Duodenal mucosa (tissue), 2 donors: ENCODE measurements at regions not wholly inside any gene's neighbourhood (a gene's known extent, or its start where the extent isn't known, plus 50 kb on each side); places are given as distances from the start of the nearest gene placed in this dataset.
"Not testable (repeated sequence)": the region's sequence is repeated elsewhere in the genome, so short reads cannot be mapped to it uniquely, and the experiment has no call there.

Experiments used
- H3K27ac ChIP-seq: one replicate; pipeline ENCODE4 v1.7.0; 2013; ENCODE audit warnings: low read depth, low read length
- H3K27me3 ChIP-seq, 2 donors: one replicate each; pipeline ENCODE4 v1.7.0; 2013; ENCODE audit warnings: low read length in 2 of 2, control low read depth in 1 of 2; ENCODE audit not compliant: insufficient read depth in 2 of 2, control insufficient read depth in 1 of 2
- H3K36me3 ChIP-seq, 2 donors: one replicate each; pipeline ENCODE4 v1.7.0; 2013; ENCODE audit warnings: low read length in 2 of 2, control low read depth in 1 of 2; ENCODE audit not compliant: insufficient read depth in 2 of 2, control insufficient read depth in 1 of 2
- H3K4me1 ChIP-seq, 2 donors: one replicate each; pipeline ENCODE4 v1.7.0; 2013; ENCODE audit warnings: low read length in 2 of 2, control low read depth in 1 of 2; ENCODE audit not compliant: insufficient read depth in 2 of 2, control insufficient read depth in 1 of 2
- H3K4me3 ChIP-seq, 2 donors: one replicate each; pipeline ENCODE4 v1.7.0; 2013; ENCODE audit warnings: low read length in 2 of 2, low read depth in 1 of 2
- H3K9ac ChIP-seq, 2 donors: one replicate each; pipeline ENCODE4 v1.7.0; 2013; ENCODE audit warnings: low read length in 2 of 2, low read depth in 1 of 2
- H3K9me3 ChIP-seq, 2 donors: one replicate each; pipeline ENCODE4 v1.7.0; 2013; ENCODE audit warnings: low read length in 2 of 2, control low read depth in 1 of 2; ENCODE audit not compliant: control insufficient read depth in 1 of 2

DNA sequence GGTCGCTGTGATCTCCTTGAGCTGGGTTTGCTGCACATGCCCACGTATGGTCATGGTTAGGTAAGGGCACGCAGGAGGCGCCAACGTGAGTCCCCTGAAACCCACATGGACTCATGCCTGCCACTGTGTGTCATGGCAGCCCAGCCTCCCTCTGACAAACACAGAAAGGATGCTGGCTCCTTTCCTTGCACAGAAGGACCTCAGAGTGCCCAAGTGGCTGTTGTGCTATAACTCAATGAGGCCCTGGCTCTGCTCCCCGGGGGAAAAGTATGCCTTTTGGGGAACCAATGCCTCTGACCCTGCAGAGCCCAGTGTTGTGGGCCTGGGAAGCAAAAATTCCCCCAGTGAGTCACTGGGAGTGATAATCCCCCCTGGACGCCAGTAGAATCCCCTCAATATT, 233.9 kb downstream of the VAPA start:
- H3K4me1 ChIP-seq = no peaks in the 10 kb centered on the region
- H3K27ac ChIP-seq = no peak overlapping the region
- no peak overlapping the region for H3K9ac ChIP-seq
- H3K27me3 ChIP-seq = no peaks in the 10 kb centered on the region
- H3K36me3 ChIP-seq = no peaks in the 10 kb centered on the region
- H3K4me3 ChIP-seq = no peak overlapping the region
- no peaks in the 10 kb centered on the region for H3K9me3 ChIP-seq

DNA sequence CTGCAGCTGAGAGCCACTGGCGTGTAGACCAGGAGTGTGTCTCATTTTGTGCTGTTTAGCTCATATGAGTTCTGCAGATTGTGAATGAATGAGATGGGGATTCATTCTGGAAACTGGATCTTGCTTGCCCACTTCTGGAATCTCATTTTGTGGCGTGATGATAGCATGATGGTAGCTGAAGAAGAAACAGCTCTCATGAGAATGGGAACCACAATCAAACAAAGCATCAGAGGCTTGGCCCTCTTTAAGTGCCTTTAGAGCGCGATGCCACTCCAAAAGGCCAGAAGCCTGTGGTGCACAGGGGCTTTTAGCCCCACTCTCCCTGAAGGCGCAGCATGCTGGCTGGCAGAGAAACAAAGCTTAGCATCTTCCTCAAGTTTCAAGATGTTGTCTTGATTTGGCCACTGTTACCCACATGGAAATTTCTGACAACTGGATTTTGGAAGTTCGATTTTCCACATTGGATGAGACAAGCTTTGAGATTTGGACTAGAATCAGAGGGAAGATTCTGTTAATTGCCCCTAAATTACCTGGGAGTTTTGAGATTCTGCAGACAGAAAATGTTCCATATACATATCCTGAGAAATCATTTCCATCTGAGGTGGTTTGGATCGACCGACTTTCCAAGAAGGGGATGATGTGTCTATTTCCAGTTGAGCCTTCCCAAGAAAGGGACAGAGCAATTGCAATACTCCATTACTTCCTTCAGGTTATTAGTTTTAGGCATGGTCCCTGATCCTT, 234.5 kb downstream of the VAPA start:
- H3K4me1 ChIP-seq = no peaks in the 10 kb centered on the region
- no peak overlapping the region for H3K9ac ChIP-seq

DNA sequence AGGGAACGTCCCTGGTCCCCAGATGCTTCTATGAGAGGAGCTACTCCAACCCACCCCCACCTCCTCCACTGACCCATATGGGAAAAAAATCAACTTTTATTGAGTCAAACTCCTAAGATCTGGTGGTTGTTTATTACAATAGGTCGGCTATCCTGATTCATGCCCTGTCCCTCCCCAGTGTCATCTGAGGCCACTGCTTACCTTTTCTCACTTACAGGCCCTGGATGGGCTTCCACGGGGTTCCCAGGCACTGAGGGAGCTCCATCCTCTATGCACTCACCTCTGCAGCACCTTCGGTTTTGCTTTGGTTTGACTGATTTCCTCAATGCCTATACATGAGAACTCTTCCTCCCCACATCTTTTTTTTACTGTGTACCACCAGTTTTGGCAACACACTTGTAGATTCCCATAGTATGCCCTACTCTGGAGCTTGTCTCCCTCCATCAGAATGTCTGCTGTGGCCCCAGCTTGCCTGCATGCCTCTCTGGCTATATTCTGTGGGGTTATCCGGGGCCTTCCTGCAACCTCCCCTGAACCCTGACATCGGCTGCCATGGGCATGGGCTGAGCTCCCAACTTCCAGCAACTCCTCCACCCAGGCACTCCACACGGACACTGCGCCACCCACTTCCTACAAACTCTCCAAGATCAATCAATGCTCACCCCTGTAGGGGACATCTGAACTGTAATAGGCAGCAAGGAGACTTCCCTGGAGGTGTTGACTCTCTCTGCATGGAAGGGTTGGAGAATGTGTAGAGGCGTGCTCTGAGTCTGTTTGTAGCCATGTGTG, 236.1 kb downstream of the VAPA start:
- H3K27me3 ChIP-seq = no peaks in the 10 kb centered on the region
- H3K36me3 ChIP-seq = no peaks in the 10 kb centered on the region
- no peak overlapping the region for H3K4me3 ChIP-seq

More for the DNA sequence above, 234.5 kb downstream of the VAPA start:
- H3K36me3 ChIP-seq = no peaks in the 10 kb centered on the region
- no peaks in the 10 kb centered on the region for H3K9me3 ChIP-seq
- no peak overlapping the region for H3K4me3 ChIP-seq
- no peaks in the 10 kb centered on the region for H3K27me3 ChIP-seq
- H3K27ac ChIP-seq = no peak overlapping the region

DNA sequence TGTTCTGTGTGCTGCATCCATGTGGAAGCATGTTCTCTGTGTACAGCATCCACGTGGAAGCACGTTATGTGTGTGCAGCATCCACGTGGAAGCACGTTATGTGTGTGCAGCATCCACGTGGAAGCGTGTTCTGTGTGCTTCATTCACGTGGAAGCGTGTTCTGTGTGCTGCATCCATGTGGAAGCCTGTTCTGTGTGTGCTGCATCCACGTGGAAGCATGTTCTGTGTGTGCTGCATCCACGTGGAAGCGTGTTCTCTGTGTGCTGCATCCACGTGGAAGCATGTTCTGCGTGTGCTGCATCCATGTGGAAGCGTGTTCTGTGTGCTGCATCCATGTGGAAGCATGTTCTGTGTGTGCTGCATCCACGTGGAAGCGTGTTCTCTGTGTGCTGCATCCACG, 236.8 kb downstream of the VAPA start:
- H3K27ac ChIP-seq, H3K27me3 ChIP-seq, H3K4me1 ChIP-seq, H3K36me3 ChIP-seq, H3K9me3 ChIP-seq, H3K9ac ChIP-seq, H3K4me3 ChIP-seq: not testable (repeated sequence)

More for the DNA sequence above, 236.1 kb downstream of the VAPA start:
- Histone ChIP-seq H3K9me3 (no peaks in the 10 kb centered on the region), H3K4me1 (no peaks in the 10 kb centered on the region), H3K9ac (no peak overlapping the region), H3K27ac (no peak overlapping the region)

DNA sequence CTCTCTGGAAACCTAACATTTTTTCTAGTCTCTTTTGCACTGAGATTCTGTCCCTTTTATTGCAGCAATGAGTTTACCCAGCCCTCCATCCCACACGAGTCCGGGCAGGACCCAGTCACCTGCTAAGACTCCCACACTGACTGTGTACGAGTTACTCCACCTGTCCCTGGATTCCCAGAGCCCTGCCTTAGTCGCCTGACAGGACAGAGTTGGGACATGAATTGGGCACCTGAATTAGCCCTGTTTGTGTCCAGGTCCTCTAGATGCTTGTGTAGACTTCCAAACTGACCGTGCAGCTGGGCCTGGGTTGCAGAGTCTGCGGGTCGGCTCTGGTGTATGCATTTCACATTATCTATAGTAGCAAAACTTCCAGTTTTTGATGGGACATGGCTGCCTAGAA, 238.7 kb downstream of the VAPA start:
- Histone ChIP-seq H3K36me3 (no peaks in the 10 kb centered on the region), H3K4me1 (no peaks in the 10 kb centered on the region), H3K9me3 (no peaks in the 10 kb centered on the region), H3K4me3 (no peak overlapping the region), H3K27me3 (no peaks in the 10 kb centered on the region), H3K9ac (no peak overlapping the region), H3K27ac (no peak overlapping the region)

DNA sequence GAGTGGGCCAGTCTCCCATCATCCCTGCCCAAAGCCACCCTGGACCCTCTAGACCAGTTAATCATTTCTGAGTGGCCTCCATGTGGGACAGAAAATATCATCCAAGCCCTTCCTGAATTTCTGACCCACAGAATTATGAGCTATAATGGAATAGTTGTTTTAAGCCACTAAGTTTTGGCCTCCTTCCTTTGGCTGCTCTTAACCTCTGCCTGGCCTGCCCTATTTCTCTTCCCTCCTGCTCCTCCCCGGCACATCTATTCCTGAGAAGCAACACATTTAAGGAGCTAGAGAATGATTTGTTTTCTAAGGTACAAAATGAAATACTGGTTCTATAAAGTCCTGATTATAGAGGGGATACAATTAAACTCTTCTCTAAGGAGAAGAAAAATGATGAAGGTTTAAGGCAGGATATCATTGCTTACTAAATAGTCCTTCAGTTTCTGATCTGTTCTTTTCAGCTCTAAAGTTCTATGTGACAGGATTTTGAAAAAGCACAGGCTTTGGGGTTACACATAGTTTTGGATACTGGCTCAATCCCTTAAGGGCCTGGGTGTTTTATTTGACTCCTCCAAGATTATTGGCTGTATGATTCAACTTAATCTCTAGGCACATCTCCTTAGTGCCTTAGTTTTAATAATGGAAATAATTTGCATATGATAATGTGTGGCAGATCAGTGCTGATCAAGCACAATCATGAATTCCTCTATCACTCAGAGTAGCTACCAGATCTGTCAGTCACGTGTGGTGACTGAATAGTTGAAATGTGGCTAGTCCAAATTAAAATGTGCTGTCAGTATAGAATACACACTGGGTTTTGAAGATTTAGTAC, 240.3 kb downstream of the VAPA start:
- no peak overlapping the region for H3K27ac ChIP-seq
- no peak overlapping the region for H3K4me3 ChIP-seq
- no peaks in the 10 kb centered on the region for H3K4me1 ChIP-seq
- H3K36me3 ChIP-seq = no peaks in the 10 kb centered on the region
- H3K27me3 ChIP-seq = no peaks in the 10 kb centered on the region
- no peak overlapping the region for H3K9ac ChIP-seq
- H3K9me3 ChIP-seq = no peaks in the 10 kb centered on the region

- H3K36me3 ChIP-seq = no peaks in the 10 kb centered on the region
- H3K4me3 ChIP-seq = no peak overlapping the region
- no peaks in the 10 kb centered on the region for H3K4me1 ChIP-seq
Observed at GRCh38 chr18:10157706-10158105, 243.9 kb downstream of the VAPA start.

GRCh38 chr18:10160251-10160650, 246.4 kb downstream of the VAPA start:
- H3K36me3 ChIP-seq = no peaks in the 10 kb centered on the region
- H3K4me1 ChIP-seq = no peaks in the 10 kb centered on the region
- no peaks in the 10 kb centered on the region for H3K27me3 ChIP-seq
- no peak overlapping the region for H3K27ac ChIP-seq
- H3K4me3 ChIP-seq = no peak overlapping the region
- H3K9me3 ChIP-seq = no peaks in the 10 kb centered on the region
- no peak overlapping the region for H3K9ac ChIP-seq

More at GRCh38 chr18:10157706-10158105, 243.9 kb downstream of the VAPA start:
- H3K9me3 ChIP-seq = no peaks in the 10 kb centered on the region
- no peak overlapping the region for H3K9ac ChIP-seq
- no peaks in the 10 kb centered on the region for H3K27me3 ChIP-seq
- no peak overlapping the region for H3K27ac ChIP-seq

GRCh38 chr18:10161315-10161714, 247.5 kb downstream of the VAPA start:
- H3K4me1 ChIP-seq = no peaks in the 10 kb centered on the region

GRCh38 chr18:10162340-10162739, 248.5 kb downstream of the VAPA start:
- no peak overlapping the region for H3K9ac ChIP-seq
- no peak overlapping the region for H3K27ac ChIP-seq
- no peaks in the 10 kb centered on the region for H3K36me3 ChIP-seq
- no peaks in the 10 kb centered on the region for H3K9me3 ChIP-seq
- H3K4me3 ChIP-seq = no peak overlapping the region
- H3K27me3 ChIP-seq = no peaks in the 10 kb centered on the region
- H3K4me1 ChIP-seq = no peaks in the 10 kb centered on the region

More at GRCh38 chr18:10161315-10161714, 247.5 kb downstream of the VAPA start:
- Histone ChIP-seq H3K4me3 (no peak overlapping the region), H3K9ac (no peak overlapping the region), H3K27ac (no peak overlapping the region), H3K27me3 (no peaks in the 10 kb centered on the region), H3K36me3 (no peaks in the 10 kb centered on the region), H3K9me3 (no peaks in the 10 kb centered on the region)
